NCI-H1694 treated with DMSO at 0.1 percent for 48 hours (cell line): ENCODE measurements at regions not wholly inside any gene's neighbourhood (a gene's known extent, or its start where the extent isn't known, plus 50 kb on each side); places are given as distances from the start of the nearest gene placed in this dataset.

Experiments used
- DNase-seq: peaks from one replicate; lab custom pipeline; 2025; lab: John Stamatoyannopoulos, UW

GRCh38 chr2:59974051-59974766, 579.2 kb downstream of the BCL11A start:
- DNase-seq, result no peak

- no peak for DNase-seq
Observed at GRCh38 chr2:59969161-59969560, 584.3 kb downstream of the BCL11A start.

DNA sequence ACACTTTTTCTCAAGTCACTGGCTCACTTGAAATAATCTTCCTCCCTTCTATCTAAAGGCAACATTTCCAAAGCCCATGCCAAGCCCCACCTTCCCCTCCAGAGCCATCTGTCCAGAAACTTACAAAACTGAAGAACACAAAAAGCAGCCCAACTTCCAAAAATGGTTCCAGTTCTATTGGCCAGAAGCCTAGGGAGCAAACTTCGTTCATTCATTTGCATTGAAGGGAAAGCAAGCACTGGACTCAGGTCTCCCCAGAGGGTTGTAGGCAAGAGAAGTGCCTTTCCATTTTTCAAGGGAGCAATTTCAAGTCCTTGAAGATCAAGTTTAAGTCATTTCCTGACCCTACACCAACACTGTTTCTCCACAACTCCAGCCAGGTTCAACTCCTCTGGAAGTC, 585.0 kb downstream of the BCL11A start:
- no peak for DNase-seq

- DNase-seq, result no peak
Observed at GRCh38 chr2:59967691-59968090, 585.8 kb downstream of the BCL11A start.

DNA sequence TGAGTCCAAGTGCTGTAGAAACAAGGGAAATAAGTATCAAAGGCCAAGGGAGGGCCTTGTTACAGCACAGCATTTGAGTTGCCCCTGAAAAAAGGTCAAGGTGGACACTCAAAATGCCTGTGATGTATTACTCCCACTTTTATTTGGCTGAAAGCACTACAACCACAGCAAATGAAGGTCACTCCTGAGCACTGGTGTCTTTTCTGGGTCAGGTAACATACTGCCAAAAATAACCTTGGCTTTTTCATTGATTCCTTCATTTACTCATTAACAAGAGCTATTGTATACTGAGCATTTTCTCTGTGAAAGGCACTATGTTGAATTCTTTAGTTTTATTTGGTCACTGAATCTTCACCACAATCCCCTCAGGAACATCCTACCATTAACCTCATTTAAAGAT, 590.3 kb downstream of the BCL11A start:
- DNase-seq, result no peak

DNA sequence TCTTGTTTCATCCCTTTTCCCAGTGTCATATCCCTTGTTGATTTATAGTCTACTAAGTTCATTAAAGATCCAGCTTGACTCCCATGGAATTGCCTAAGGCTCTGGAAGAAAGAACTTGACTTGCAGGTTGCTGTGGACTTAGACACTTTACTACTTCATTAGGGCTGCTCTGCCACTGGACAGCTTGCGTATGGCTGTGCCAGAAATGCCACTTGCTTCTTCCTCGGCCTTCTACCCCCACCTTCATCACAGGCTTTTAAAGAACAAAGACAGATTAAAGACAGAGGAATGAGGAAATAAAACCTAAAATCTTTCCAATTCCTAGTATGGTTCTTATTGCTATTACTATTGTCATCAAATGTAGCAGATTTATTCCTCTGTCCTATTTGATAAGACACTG, 591.7 kb downstream of the BCL11A start:
- no peak for DNase-seq

DNA sequence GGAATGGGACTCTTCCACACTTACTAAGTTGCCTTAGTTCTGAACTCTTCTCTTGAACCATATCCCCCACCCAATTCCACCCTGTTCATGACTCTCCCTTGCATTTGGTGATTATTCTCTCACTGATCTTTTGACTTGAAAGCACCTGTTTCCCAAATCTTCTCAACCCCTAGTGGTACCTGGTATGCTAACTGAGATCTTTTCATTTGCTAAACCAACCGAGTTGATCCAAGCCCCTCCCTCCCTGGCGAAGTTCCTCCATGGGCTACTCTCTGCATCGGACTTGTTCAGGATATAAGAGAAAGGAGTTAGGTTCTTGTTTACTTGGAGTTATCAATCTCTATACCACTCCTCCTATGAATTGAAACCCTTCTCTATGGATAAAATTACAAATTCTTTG, 593.5 kb downstream of the BCL11A start:
- no peak for DNase-seq

DNA sequence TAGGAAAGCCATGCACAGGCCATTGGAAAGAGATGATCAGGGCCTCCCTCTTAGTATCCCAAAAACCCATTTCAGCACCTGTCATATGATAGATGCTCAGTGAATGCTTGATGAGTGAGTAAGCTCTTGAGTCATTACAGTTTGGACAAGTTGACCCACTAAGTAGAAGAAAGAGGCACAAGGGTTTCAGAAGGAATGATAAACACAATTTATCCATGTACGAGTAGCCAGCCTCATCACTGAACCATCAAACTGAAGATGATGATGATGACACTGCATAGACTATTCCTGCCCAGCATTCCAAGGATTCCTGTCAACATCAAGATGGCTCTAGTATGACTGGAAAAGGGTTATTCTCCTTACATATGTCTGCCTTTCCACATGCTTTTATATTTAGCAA, 596.0 kb downstream of the BCL11A start:
- DNase-seq, result no peak

DNA sequence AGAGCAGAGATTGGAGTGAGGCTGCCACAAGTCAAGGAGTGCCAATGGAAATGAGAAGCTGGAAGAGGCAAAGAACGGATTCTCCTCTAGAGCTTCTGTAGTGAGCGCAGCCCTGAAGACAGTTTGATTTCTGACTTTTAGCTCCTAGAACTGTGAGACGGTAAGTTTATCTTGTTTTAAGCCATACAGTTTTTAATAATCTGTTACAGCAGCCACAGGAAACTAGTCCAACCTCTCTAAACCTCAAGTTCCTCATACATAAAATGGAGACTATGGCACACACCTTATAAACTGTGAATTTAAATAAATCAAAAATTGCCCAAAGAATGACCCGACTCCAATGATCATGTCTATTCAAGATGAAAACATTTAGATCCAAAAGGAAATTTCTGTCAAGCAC, 596.5 kb downstream of the BCL11A start:
- no peak for DNase-seq

DNA sequence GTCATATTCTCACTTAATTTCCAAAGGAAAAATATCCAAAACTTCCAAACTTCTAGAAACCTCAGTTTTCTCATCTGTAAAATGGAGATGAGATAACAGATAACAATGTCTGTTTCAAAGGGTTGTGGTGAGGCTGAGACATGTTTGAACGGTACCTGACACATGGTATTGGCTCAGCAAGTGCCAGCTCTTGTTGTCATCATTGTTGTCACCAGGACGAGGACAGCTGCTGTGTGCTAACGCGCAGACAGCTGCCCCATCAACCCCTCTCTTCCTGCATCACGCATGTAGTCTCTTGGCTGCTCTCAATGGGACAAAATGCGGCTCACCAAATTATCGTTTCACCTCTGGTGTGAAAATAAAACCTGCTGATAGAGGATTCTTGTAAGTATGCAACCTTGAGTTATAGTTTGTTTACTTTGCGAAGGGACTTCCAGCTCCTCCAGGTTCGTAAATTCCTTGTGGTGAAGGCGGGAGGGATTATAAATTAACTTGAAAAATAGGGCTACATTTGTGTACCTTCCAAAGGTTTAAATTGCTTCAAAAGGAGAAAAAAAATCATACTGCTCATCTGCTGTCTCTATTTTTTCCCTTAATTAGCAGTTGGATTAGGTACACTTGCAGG, 605.4 kb downstream of the BCL11A start:
- DNase-seq, result no peak

GRCh38 chr2:59947209-59947608, 606.2 kb downstream of the BCL11A start:
- DNase-seq, result no peak

DNA sequence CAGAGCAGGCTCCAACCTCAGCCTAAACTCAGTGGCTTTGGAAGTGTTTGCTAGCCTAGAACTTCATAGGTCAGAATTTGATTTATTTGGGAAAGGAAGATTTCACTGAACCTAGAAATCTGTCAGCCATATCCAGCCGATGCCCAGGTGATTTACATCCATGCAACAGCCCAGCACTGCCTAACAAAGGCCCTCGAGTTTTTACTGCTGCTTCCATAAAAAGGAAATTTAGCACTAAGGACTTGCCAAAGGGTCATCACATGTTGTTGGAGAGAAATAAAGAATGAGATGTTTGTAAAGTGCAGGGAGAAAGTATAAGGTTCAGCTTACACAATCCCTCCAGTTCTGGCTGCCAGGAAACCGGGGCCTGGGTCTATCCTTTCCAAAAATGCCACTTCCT, 614.2 kb downstream of the BCL11A start:
- DNase-seq, result no peak

DNA sequence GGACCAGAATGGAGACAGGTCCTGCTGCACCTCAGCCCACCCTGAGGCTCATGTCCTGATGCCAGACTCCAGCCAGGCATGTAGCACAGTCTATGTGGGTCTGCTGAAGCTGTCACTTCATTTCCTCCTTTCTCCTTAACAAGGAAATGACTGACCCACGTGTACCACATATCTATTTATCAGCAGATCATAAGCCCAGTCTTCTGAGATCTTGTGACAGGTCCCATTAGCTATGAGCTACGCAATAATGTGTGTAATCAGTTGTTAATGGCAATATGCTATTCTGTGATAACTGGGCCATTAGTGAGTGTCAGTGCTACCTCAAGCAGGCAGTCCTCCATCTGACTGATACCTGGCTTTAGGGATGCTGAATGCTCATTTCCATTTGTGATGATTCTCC, 615.3 kb downstream of the BCL11A start:
- DNase-seq, result no peak

DNA sequence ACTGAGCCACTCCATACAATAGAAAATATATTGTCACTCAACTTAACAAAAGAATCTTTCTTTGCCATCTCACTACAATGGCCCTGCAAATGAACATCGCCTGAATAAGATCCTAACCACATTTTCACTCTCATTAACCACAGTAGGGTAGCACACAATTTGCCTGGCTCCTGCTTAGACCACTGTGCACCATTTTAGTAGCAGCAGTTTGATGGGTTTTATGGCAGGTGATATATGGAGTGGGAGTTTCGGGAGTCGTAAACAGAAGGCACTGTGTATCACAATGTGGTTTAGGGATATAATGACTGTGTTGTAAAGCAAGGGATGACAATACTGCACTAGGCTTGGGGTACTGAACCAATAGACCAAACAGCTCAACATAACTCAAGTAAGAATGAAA, 617.4 kb downstream of the BCL11A start:
- DNase-seq, result no peak

DNA sequence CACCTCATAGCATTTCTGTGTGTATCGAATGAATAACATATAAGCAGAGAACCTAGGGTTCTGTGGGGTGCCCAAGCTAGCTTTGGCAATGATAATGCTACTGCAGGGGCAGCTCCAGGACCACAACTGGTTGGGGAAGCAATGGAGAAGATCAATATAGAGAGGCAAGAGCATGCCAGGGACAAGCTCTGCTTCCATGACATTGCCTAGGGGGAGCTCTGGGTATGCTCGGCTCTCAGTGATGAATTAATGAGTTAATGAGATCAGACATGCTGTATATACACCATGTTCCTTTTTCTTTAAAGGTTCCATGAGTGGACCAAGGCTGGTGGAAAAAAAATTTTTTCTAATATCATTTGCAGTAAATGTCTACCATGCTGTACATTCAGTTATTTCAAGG, 618.4 kb downstream of the BCL11A start:
- no peak for DNase-seq

DNA sequence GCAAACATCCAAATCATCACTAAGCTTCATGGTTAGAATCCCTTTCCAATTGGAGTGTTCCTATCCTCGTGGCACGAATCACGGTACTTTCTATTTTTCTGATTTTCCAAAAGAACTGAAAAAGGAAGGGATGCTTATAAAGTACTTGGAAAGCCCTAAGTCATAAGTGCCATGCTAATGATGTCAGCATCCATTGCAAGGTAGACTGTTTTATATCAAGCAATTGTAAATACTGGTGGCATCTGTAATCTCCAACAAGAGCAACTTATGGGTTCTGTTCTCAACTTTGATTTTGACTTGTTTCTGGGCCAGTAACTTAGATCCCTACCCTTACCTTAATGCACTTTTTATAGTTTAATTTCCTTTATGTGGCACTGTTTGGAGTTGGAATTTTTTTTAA, 619.5 kb downstream of the BCL11A start:
- no peak for DNase-seq

DNA sequence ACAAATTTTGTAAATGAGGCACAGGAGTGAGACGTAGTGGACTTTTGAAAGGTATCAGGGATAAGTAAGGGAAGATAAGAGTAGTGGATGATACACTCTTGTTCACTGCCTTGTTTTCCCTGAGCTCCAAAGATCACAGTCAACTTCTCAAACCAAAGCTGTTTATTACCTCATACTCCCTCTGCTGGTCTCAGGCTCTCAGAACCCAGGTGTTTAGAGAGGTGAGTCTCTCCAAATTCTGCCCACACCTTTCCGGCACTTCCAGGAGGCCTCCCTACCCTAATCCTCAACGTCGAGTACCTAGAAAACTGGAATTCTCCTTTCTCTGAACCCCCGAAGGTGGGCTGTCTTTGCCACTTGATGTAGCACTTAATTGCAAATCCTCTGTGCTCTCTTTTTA, 621.1 kb downstream of the BCL11A start:
- no peak for DNase-seq

- DNase-seq, result no peak
Observed at GRCh38 chr2:59930430-59930829, 623.0 kb downstream of the BCL11A start.

GRCh38 chr2:59926731-59927130, 626.7 kb downstream of the BCL11A start:
- DNase-seq, result no peak

GRCh38 chr2:59925321-59925720, 628.1 kb downstream of the BCL11A start:
- DNase-seq, result no peak

DNA sequence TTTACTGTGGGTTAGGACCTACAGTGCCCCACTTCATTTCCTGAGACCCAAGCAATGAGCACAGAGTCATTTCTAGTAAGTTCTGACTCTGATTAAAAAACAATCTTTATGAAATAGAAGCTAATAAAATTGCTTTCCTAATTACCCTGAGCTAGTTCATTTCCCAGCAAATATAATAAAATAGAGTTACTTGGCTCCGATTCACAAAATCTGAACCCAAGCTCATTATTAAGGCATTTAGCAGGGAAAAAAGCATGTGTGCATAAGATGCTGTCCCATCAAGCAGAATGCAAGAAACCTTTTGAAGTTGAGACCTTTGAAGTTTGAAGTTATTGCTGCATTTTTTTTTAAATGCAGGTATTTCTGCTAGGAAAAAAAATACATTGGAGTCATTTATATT, 629.1 kb downstream of the BCL11A start:
- no peak for DNase-seq

- no peak for DNase-seq
Observed at GRCh38 chr2:59922450-59922849, 631.0 kb downstream of the BCL11A start.

DNA sequence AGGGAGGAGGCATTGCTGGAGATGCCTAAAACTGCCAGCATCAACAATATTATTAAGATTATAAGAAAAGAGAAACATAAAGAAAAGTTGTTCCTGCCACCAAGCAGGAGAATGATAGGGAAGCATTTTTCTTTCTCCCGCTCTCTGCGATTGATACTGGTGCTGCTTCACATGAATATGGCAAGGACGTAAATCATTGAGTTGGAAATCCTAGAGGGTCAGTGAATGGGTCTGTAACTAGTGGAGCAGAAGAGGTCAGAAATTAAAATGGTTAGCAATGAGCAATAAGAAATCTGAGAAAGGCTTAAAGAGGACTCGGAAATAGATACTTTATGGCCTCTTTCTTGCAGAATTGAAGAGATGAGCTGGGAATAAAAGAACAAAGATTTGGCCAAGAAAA, 631.7 kb downstream of the BCL11A start:
- no peak for DNase-seq

DNA sequence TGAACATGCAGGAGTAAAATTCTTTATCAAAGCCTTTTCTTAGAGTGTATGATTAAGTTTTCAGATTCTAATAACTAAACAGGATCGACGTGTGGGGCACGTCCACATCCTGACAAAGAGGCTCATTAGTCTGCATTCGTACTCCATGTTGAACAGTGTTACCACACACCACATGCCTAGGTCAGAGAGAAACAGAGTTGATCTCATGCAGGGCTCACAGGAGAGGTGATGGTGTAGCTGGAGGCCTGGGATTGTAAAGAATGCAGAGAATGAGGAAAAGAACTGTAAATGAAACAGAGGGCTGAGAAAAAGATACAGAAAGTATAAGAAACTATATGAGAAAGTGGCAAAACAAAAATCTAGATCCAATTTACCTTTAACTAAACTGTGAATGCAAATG, 632.5 kb downstream of the BCL11A start:
- DNase-seq, result no peak
